ENCODE measurements at regions not wholly inside any gene's neighbourhood (a gene's known extent, or its start where the extent isn't known, plus 50 kb on each side); places are given as distances from the start of the nearest gene placed in this dataset.
"Not testable (repeated sequence)": the region's sequence is repeated elsewhere in the genome, so short reads cannot be mapped to it uniquely, and the experiment has no call there.

DNA sequence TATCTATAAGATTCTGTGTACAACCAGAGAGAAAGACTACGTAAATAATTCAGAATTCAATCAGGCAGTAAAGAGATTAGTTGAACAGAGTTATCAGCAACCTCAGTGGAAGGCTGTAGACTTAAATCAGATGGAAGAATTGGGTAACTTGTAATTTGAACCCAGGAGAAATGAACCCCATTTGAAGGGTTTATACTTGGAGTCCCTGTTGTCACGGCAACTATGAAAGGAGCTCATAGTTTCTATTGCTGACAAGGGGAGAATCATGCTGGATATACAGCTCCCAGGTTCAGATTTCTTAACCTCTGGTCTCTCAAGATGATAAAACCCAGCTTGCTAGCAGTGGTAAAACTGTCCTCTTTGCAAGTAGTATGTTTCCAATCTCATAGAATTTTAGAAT is 54.4 kb upstream of the BMP4 start:
- no peak for DNase-seq (ENCODE audit: low read depth in 2 of 2)

DNA sequence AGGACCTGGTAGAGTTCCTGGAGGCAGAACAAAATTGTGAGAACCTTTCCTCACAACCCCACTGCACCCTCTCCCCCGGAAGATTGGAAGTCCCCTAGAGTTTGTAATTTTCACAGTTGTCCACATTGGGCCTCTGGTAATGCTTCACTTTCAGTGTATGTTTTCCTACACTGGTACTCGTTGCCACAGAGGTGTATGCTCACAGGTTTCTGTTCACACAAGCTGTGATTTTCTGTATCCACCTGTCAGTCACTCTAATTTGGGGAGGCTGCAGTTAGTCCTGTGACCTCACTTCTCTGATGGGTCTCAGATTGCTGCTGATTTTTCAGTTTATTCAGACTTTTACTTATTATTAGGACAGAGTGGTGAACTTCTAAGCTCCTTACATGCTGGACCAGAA is 66.4 kb upstream of the BMP4 start:
- no peak for DNase-seq (ENCODE audit: low read depth in 2 of 2)

- DNase-seq (ENCODE audit: low read depth in 2 of 2): peak; percentile 62 to 71
Observed at GRCh38 chr14:54025661-54026060, 69.0 kb upstream of the BMP4 start.

DNA sequence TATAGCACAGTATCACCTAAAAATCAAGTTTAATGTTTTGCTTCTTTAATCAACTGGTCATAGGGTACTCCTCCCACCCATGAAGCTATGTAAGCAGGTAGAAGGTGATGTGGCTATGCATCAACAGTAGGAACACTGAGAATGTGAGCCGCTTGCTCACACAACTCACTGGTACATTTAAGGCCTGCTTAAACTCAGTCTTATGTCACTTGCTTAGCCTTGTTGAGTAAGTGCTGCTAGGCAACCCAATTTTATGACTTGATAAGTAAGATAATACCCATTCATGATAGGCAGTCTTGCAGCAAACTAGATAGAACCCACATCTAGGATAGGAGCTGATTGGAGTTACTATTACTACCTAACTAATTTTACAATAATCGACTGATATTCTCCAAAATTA is 70.0 kb upstream of the BMP4 start:
- no peak for DNase-seq (ENCODE audit: low read depth in 2 of 2)

GRCh38 chr14:54030996-54031395 is 74.4 kb upstream of the BMP4 start:
- DNase-seq (ENCODE audit: low read depth in 2 of 2): not testable (repeated sequence)

GRCh38 chr14:54033285-54033684 is 76.7 kb upstream of the BMP4 start:
- DNase-seq (ENCODE audit: low read depth in 2 of 2): not testable (repeated sequence)

GRCh38 chr14:54038724-54039123 is 82.1 kb upstream of the BMP4 start:
- no peak for DNase-seq (ENCODE audit: low read depth in 2 of 2)

GRCh38 chr14:54039311-54039710 is 82.7 kb upstream of the BMP4 start:
- no peak for DNase-seq (ENCODE audit: low read depth in 2 of 2)

DNA sequence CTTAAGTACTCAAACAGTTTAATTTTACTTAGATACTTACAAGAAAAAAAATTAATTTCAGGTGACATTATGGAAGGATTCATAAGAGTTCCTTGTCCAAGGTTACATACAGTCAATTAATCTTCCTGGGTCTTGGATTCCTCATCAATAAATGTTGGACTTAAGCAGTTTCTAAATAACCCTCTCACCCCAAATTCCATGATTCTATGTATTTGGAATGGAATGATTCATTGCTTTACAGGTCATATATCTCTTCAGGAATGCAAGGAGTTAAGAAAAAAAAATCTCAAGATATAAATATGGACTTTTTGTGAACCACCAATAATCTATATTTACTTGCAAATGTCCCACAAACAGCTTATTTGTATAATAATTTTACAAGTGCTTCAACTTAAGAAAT is 84.2 kb upstream of the BMP4 start:
- no peak for DNase-seq (ENCODE audit: low read depth in 2 of 2)

DNA sequence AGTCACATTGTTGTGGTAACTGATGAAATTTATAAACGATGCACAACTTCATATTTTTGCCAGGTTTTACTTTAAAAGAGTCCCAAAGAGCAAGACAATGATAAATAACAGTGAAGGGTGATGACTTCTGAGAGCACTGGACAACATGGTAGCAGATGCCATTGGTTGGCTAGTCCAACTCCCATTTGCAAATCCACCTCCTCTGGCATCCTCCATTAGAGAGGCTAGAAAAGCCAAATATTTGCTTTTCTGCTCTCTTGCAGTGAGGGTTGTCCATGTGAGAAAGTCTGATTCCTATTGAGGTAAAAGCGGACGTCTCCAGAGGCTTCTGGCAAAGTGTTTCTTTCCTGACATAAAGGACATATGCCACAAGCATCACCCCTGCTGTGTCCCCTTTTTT is 89.6 kb upstream of the BMP4 start:
- DNase-seq (ENCODE audit: low read depth in 2 of 2): no peak

DNA sequence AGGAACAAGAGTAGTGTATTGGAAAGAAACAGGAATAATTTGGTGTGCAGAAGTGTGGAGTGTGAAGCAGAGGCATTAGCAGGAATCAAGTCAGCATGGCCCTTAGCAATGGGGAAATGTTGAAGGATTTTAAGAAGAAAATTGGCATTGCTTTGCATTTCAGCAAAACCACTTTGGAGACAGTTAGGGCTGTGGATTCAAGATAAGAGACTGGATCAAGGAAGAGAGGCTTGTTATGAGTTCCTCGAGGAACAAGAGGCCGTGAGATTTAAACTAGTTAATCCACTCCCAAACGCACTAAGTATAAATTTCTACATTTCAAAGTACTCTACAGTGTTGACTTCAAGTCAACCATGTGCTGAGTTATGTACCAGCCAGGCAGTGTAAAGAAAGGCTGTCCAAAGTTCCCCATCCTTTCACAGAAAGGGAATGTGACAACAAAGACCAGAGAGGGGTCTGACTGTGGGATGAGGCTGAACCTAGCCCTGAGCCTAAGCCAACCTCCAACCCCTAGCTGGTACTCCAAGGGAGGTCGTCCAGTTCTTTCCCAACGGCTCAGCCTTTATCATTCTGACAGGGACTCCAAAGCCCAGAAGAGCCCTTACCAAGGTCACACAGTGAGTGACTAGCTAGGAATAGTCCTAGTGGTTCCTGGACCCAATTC is 91.2 kb upstream of the BMP4 start:
- DNase-seq (ENCODE audit: low read depth in 2 of 2): no peak

GRCh38 chr14:54048311-54048710 is 91.7 kb upstream of the BMP4 start:
- DNase-seq (ENCODE audit: low read depth in 2 of 2): no peak

GRCh38 chr14:54048736-54049135 is 92.1 kb upstream of the BMP4 start:
- DNase-seq (ENCODE audit: low read depth in 2 of 2): no peak

DNA sequence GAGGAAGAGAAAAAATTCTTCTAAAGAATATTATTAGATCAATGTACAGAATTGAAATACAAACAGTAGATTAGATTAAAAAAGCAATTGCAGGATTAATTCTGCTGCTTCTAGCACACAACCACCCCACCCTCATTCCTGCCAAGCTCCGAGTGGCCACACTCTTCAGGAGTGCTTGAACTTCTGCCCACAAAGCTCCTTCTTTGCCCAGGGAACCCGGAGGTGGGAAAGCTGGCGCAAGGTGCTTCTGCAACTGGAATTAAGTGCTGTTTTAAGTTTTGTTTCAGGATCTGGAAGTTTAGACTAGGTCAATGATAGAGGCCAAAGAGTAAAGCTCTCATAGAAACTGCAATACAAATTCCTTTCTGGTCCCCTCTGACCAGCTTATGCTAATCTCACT is 94.1 kb upstream of the BMP4 start:
- no peak for DNase-seq (ENCODE audit: low read depth in 2 of 2)

- DNase-seq (ENCODE audit: low read depth in 2 of 2): no peak
Observed at GRCh38 chr14:54052696-54053385, 96.2 kb upstream of the BMP4 start.

GRCh38 chr14:54053386-54053745 is 96.7 kb upstream of the BMP4 start:
- DNase-seq (ENCODE audit: low read depth in 2 of 2): no peak

- DNase-seq (ENCODE audit: low read depth in 2 of 2): no peak
Observed at GRCh38 chr14:54058505-54058904, 101.9 kb upstream of the BMP4 start.

GRCh38 chr14:54083549-54084239 is 127.1 kb upstream of the BMP4 start:
- DNase-seq (ENCODE audit: low read depth in 2 of 2): peak in 1 of 2 donors; percentile 2

DNA sequence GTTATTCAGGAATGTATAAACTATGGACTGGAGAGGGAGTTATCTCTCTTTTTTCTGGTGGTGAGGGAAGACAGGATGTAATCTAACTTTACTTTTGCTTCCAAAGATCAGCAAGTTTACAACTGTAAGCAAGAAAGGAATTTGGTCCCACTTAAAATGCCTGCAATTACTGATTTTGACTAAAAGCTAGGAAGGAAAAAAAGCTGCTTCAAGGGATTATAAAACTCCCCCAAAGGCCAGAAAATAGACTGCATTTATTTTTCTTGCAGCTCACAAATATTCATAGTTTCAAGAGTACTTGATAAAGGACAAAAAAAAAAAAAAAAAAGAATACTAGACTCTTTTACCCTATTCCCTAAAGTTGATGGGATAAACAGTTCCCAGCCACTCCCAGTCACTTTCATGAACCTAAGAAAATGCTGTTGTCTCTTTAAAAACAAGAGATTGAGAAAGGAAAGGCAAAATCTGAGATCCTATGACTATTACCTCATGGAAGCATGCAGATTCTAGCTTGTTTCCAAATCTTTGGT is 128.7 kb upstream of the BMP4 start:
- no peak for DNase-seq (ENCODE audit: low read depth in 2 of 2)

DNA sequence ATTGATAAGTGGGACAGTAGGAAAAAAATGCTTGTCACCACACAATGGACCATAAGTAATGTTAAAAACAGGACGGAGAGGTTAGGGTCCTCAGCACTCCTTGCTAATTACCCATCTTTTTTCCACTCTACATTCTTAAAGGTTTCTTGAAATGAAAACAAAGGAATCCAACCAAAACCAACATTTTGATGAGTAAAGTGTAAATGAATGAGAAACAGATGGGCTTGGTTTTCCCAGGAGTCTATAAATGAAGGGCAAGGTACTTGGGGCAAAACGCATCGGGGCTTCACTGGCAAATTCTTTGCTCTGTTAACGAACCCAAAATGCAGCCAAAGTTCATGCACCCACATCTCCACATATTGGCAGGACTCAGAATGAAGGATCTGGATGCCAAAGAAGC is 129.2 kb upstream of the BMP4 start:
- DNase-seq (ENCODE audit: low read depth in 2 of 2): no peak

DNA sequence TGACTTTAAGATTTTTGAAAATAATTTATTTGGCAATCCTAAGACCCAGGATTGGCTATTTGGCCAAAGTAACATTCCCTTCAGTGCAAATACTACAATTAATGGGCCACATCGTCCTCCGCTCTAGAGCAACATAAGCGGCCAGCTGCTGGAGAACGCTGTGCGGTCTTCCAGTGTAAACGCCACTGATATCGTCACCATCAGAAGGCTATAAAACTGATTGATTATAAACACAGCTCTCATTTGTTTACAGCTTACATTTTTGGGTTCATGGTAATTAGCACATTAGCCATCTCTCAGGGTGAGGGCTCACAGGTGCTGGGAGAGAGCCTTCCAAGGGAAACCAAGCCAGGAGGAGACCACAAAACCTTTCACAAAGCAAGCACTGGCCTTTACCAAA is 130.1 kb upstream of the BMP4 start:
- DNase-seq (ENCODE audit: low read depth in 2 of 2): no peak

DNA sequence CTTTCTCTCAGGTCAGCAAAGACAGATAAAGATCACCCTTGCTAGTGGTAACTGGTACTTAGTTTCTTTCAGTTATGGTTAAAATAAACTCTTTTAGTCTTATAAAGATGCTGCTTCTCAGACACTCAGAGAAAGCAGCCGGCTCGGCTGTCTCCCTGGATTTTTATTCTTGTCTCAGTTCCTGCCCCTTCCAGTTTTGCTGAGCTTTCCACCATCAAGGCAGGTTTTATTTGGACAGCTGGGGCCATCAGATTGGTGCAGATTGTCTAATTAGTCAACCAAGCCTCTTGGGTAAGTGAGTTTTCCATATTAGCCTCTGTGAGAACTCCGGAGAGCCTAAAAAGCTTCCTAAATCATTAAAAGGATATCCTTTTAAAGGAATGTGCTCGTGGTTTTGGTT is 130.8 kb upstream of the BMP4 start:
- no peak for DNase-seq (ENCODE audit: low read depth in 2 of 2)

GRCh38 chr14:54088271-54088670 is 131.6 kb upstream of the BMP4 start:
- no peak for DNase-seq (ENCODE audit: low read depth in 2 of 2)
